CD8-positive, alpha-beta memory T cell (primary cell): ENCODE measurements at regions not wholly inside any gene's neighbourhood (a gene's known extent, or its start where the extent isn't known, plus 50 kb on each side); places are given as distances from the start of the nearest gene placed in this dataset.

ENCODE experiments used
- CTCF ChIA-PET: fragments of 350-600 bp; sonication (Branson Sonifier 250); formaldehyde crosslinking; loops from one replicate; lab custom pipeline; 2021; ENCODE audit warnings: antibody characterized with exemption; lab: Charles Lee
- POLR2A ChIA-PET: fragments of 350-600 bp; sonication (Branson Sonifier 250); formaldehyde crosslinking; loops from one replicate; lab custom pipeline; 2021; ENCODE audit warnings: antibody characterized with exemption; lab: Charles Lee
- DNase-seq, 5 donors: peaks; one replicate each; pipeline versions ENCODE4 v3.0.0 to v3.0.0-alpha.2; 2020 to 2022; ENCODE audit warnings: mixed read lengths in 1 of 5
- H3K27ac ChIP-seq: one replicate; pipeline ENCODE4 v1.7.0; 2013; ENCODE audit warnings: low read depth, mild to moderate bottlenecking, low read length, moderate library complexity
- H3K27me3 ChIP-seq: 2 replicates; pipeline ENCODE4 v1.7.0; 2013; ENCODE audit warnings: low read length, mild to moderate bottlenecking; ENCODE audit not compliant: insufficient read depth, poor library complexity, severe bottlenecking
- H3K36me3 ChIP-seq: 2 replicates; pipeline ENCODE4 v1.7.0; 2013; ENCODE audit warnings: mild to moderate bottlenecking, low read length, moderate library complexity; ENCODE audit not compliant: insufficient read depth
- H3K4me1 ChIP-seq: 2 replicates; pipeline ENCODE4 v1.7.0; 2013; ENCODE audit warnings: mild to moderate bottlenecking, low read length, moderate library complexity; ENCODE audit not compliant: insufficient read depth
- H3K4me3 ChIP-seq: 2 replicates; pipeline ENCODE4 v1.7.0; 2013; ENCODE audit warnings: mild to moderate bottlenecking, low read length
- H3K9me3 ChIP-seq: 2 replicates; pipeline ENCODE4 v1.7.0; 2013; ENCODE audit warnings: mild to moderate bottlenecking, low read length
- H3K27ac Mint-ChIP-seq, 8 donors: one replicate each; pipeline ENCODE4 v1.8.0; 2020 to 2021; ENCODE audit warnings: mixed read lengths in 8 of 8, mild to moderate bottlenecking in 6 of 8, inconsistent platforms in 3 of 8, moderate library complexity in 3 of 8
- H3K27me3 Mint-ChIP-seq, 2 donors: one replicate each; pipeline ENCODE4 v1.8.0; 2020 to 2021; ENCODE audit warnings: mixed read lengths in 2 of 2, mild to moderate bottlenecking in 1 of 2, moderate library complexity in 1 of 2
- H3K36me3 Mint-ChIP-seq, 3 donors: one replicate each; pipeline ENCODE4 v1.8.0; 2020 to 2021; ENCODE audit warnings: mixed read lengths in 3 of 3, inconsistent platforms in 1 of 3, mild to moderate bottlenecking in 1 of 3
- H3K4me1 Mint-ChIP-seq, 3 donors: one replicate each; pipeline ENCODE4 v1.8.0; 2020 to 2021; ENCODE audit warnings: mixed read lengths in 3 of 3, inconsistent platforms in 1 of 3, mild to moderate bottlenecking in 1 of 3
- H3K4me3 Mint-ChIP-seq, 7 donors: one replicate each; pipeline ENCODE4 v1.8.0; 2020 to 2021; ENCODE audit warnings: mixed read lengths in 7 of 7, mild to moderate bottlenecking in 6 of 7, moderate library complexity in 4 of 7, inconsistent platforms in 2 of 7
- H3K9me3 Mint-ChIP-seq, 5 donors: one replicate each; pipeline ENCODE4 v1.8.0; 2020 to 2022; ENCODE audit warnings: mixed read lengths in 5 of 5, mild to moderate bottlenecking in 3 of 5, moderate library complexity in 2 of 5, inconsistent platforms in 1 of 5

DNA sequence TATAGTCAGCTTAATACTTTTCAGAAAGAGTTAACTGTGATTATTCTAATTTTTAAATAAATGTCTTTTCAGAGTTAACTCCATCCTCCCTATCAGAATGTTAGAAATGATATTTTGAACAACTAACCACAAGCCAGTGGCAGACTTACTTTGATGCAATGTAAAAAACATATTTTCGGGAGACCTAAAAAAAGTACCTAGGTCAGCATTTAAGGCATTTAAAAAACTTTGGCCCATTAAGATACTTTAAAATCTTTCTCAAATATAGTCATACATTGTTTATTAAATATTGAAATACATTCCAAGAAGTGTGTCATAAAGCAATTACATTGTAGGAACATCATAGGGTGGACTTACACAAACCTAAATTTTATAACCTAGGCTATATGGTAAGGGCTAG lies 426.1 kb downstream of the PABPC4L start:
- DNase-seq = no peak
- Histone ChIP-seq H3K27ac (no peak overlapping the region), H3K9me3 (no peaks in the 10 kb centered on the region), H3K36me3 (no peaks in the 10 kb centered on the region), H3K4me1 (no peaks in the 10 kb centered on the region), H3K4me3 (no peak overlapping the region), H3K27me3 (no peaks in the 10 kb centered on the region)
- Mint-ChIP-seq H3K27ac (no peak overlapping the region), H3K27me3 (no peaks in the 10 kb centered on the region), H3K9me3 (peaks cover 5 to 30% (median 6%) of the 10 kb centered on the region in 5 donors), H3K4me3 (no peak overlapping the region), H3K4me1 (no peaks in the 10 kb centered on the region), H3K36me3 (no peaks in the 10 kb centered on the region)
- POLR2A ChIA-PET = no interaction called here
- CTCF ChIA-PET = no interaction called here

DNA sequence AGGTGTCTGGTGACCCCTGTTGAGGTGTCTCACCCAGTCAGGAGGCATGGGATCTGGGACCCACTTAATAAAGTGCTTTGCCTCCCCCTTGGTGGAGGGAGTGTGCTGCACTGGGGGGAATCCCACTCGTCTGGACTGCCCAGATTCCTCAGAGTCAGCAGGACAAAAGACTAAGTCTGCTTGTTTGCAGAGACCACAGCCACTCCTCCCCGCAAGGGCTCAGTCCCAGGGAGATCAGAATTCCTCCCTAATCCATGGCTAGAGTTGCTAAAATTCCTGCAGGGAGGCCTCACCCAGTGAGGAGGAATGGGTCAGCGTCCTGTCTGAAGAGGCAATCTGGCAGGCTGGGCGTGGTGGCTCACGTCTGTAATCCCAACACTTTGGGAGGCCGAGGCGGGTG lies 442.2 kb downstream of the PABPC4L start:
- Mint-ChIP-seq H3K9me3 (peaks cover 10 to 27% (median 16%) of the 10 kb centered on the region in 5 donors), H3K27me3 (no peaks in the 10 kb centered on the region), H3K36me3 (no peaks in the 10 kb centered on the region), H3K4me3 (no peak overlapping the region), H3K4me1 (no peaks in the 10 kb centered on the region), H3K27ac (no peak overlapping the region)
- H3K4me1 ChIP-seq = no peaks in the 10 kb centered on the region
- DNase-seq = no peak
- CTCF ChIA-PET = no interaction called here
- no peaks in the 10 kb centered on the region for H3K9me3 ChIP-seq
- no peak overlapping the region for H3K27ac ChIP-seq
- H3K4me3 ChIP-seq = no peak overlapping the region
- H3K36me3 ChIP-seq = no peaks in the 10 kb centered on the region
- H3K27me3 ChIP-seq = no peaks in the 10 kb centered on the region
- POLR2A ChIA-PET = no interaction called here

DNA sequence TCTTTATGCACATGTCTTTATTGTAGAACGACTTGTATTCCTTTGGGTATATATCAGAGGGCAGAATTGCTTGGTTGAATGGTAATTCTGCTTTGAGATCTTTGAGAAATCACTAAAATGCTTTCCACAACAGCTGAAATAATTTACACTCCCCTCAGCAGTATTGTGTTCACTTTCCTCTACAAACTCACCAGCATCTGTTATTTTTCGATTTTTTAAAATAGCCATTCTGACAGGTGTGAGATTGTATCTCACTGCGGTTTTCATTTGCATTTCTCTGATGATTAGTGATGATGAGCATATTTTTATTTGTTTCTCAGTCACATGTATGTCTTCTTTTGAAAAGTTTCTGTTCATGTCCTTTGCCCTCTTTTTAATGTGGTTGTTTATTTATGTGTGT lies 459.8 kb downstream of the PABPC4L start:
- no peaks in the 10 kb centered on the region for H3K36me3 ChIP-seq
- no peaks in the 10 kb centered on the region for H3K27me3 ChIP-seq
- H3K4me3 Mint-ChIP-seq = no peak overlapping the region
- H3K4me1 Mint-ChIP-seq = no peaks in the 10 kb centered on the region
- no peaks in the 10 kb centered on the region for H3K4me1 ChIP-seq
- H3K9me3 Mint-ChIP-seq = peaks cover 7 to 24% (median 11%) of the 10 kb centered on the region in 5 donors
- ChIA-PET CTCF (no interaction called here), POLR2A (no interaction called here)
- H3K4me3 ChIP-seq = no peak overlapping the region
- no peaks in the 10 kb centered on the region for H3K27me3 Mint-ChIP-seq
- no peak overlapping the region for H3K27ac ChIP-seq
- no peak overlapping the region for H3K27ac Mint-ChIP-seq
- H3K9me3 ChIP-seq = no peaks in the 10 kb centered on the region
- DNase-seq = no peak
- no peaks in the 10 kb centered on the region for H3K36me3 Mint-ChIP-seq

DNA sequence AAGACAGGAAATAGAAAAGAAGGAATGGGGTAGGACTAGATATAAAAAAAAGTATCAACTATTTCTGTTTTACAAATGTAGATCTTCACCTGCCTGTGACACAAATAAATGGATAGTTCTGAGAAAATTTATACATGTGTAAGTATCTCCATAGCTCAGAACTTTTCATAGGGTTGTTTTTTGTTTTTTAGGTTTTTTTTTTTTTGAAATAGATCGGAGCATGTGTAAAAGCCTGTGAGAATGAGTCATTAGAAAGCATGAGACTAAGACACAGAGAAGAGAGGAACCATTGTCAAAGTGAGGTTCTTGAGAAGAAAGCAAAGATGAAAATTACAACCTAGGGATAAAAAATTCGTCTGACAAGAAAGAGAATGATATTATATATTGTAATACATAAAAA lies 481.6 kb downstream of the PABPC4L start:
- ChIA-PET POLR2A (no interaction called here), CTCF (no interaction called here)
- Mint-ChIP-seq H3K9me3 (peaks cover 4 to 30% (median 10%) of the 10 kb centered on the region in 5 donors), H3K4me3 (no peak overlapping the region), H3K27ac (no peak overlapping the region), H3K27me3 (no peaks in the 10 kb centered on the region), H3K36me3 (no peaks in the 10 kb centered on the region), H3K4me1 (no peaks in the 10 kb centered on the region)
- Histone ChIP-seq H3K27ac (no peak overlapping the region), H3K4me3 (no peak overlapping the region), H3K4me1 (no peaks in the 10 kb centered on the region), H3K27me3 (no peaks in the 10 kb centered on the region), H3K9me3 (no peaks in the 10 kb centered on the region), H3K36me3 (no peaks in the 10 kb centered on the region)
- no peak for DNase-seq

DNA sequence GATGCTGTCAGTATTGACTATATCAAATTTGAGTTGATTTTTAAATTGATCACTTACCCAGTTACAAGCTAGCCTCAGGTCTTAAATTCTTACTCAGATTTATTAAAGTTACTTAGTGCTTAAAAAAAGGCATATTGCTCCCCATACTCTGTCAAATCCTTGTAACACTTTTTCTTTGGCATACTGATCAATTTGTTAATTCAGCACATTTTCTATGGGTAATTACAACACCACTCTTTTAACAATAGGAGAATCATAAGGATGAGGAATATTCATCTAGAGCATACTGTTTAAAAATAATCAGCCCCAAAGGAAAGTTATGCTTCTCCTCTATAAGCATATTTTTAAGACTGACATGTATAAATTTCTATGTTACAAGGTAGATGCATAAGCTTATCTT lies 482.5 kb downstream of the PABPC4L start:
- Mint-ChIP-seq H3K4me1 (no peaks in the 10 kb centered on the region), H3K4me3 (no peak overlapping the region), H3K27ac (no peak overlapping the region), H3K36me3 (no peaks in the 10 kb centered on the region), H3K9me3 (peaks cover 4 to 30% (median 10%) of the 10 kb centered on the region in 5 donors), H3K27me3 (no peaks in the 10 kb centered on the region)
- Histone ChIP-seq H3K4me3 (no peak overlapping the region), H3K4me1 (no peaks in the 10 kb centered on the region), H3K27ac (no peak overlapping the region), H3K36me3 (no peaks in the 10 kb centered on the region), H3K9me3 (no peaks in the 10 kb centered on the region), H3K27me3 (no peaks in the 10 kb centered on the region)
- no peak for DNase-seq
- ChIA-PET CTCF (no interaction called here), POLR2A (no interaction called here)

DNA sequence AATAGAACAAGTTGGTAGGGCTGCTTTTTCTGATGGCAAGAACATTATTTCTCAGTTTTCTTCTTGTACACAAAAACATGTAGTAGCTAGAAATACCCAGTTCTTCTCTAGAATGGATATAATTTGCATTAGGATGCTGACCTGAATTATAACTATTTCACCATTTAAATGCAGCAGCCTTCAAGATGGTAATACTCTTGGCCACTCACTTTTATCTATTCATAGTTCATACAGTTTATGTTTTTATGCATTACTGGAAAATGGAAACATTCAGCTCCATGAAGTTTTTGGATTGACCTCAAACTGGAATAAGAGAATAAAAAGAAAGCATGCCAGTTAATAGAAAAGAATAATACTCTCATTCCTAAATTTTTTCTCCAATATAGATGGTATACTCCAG lies 487.4 kb downstream of the PABPC4L start:
- Histone ChIP-seq H3K9me3 (no peaks in the 10 kb centered on the region), H3K27me3 (no peaks in the 10 kb centered on the region), H3K27ac (no peak overlapping the region), H3K4me1 (no peaks in the 10 kb centered on the region), H3K36me3 (no peaks in the 10 kb centered on the region), H3K4me3 (no peak overlapping the region)
- H3K9me3 Mint-ChIP-seq = peaks cover 4 to 30% (median 9%) of the 10 kb centered on the region in 5 donors
- no peaks in the 10 kb centered on the region for H3K36me3 Mint-ChIP-seq
- no peak overlapping the region for H3K27ac Mint-ChIP-seq
- CTCF ChIA-PET = no interaction called here
- no peak overlapping the region for H3K4me3 Mint-ChIP-seq
- no peaks in the 10 kb centered on the region for H3K27me3 Mint-ChIP-seq
- no peaks in the 10 kb centered on the region for H3K4me1 Mint-ChIP-seq
- DNase-seq = no peak
- POLR2A ChIA-PET = no interaction called here

DNA sequence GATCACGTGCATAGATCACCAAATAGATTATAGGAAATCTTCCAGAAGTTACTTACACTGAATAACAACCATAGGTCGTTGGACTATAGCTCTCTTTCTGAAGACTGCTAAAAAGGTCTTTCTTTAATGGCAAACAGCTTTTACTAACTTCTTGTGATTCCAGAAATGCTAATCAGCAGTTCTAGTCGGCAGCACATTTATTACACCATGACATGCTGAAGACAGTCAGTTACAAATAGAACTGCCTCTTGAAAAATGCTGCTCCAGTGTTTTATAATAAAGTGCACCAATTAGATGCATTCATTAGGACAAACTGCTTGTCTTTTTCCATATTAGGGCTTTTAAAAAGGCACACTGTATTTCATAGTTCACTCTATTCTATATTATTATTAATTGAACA lies 488.2 kb downstream of the PABPC4L start:
- Histone ChIP-seq H3K36me3 (no peaks in the 10 kb centered on the region), H3K4me1 (no peaks in the 10 kb centered on the region), H3K9me3 (no peaks in the 10 kb centered on the region), H3K27me3 (no peaks in the 10 kb centered on the region), H3K4me3 (no peak overlapping the region), H3K27ac (no peak overlapping the region)
- ChIA-PET POLR2A (no interaction called here), CTCF (no interaction called here)
- Mint-ChIP-seq H3K27ac (no peak overlapping the region), H3K4me1 (no peaks in the 10 kb centered on the region), H3K27me3 (no peaks in the 10 kb centered on the region), H3K9me3 (peaks cover 4 to 24% (median 10%) of the 10 kb centered on the region in 5 donors), H3K4me3 (no peak overlapping the region), H3K36me3 (no peaks in the 10 kb centered on the region)
- no peak for DNase-seq

DNA sequence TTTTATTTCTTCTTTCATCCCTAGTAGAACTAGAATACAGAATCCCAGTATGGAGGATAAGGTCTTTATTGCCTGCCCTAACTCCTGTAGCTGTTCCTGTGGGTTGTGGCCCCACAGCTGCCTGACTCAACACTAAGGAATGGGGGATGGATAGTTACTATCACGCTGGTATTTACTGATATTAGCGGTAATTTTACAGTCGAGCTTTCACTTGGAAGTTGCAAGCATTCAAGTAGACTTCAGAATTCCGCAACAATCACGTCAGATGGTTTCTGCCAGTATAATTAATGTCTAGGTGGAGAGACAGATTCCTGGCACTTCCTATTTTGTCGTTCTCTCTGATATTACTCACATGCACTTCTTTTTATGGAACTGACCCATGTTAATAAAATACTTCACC lies 489.8 kb downstream of the PABPC4L start:
- no peaks in the 10 kb centered on the region for H3K4me1 ChIP-seq
- Mint-ChIP-seq H3K27ac (no peak overlapping the region), H3K4me1 (no peaks in the 10 kb centered on the region), H3K4me3 (no peak overlapping the region), H3K36me3 (no peaks in the 10 kb centered on the region), H3K9me3 (peaks cover 0 to 19% (median 6%) of the 10 kb centered on the region in 5 donors), H3K27me3 (no peaks in the 10 kb centered on the region)
- POLR2A ChIA-PET = no interaction called here
- no peaks in the 10 kb centered on the region for H3K9me3 ChIP-seq
- CTCF ChIA-PET = no interaction called here
- DNase-seq = no peak
- H3K36me3 ChIP-seq = no peaks in the 10 kb centered on the region
- no peaks in the 10 kb centered on the region for H3K27me3 ChIP-seq
- H3K27ac ChIP-seq = no peak overlapping the region
- H3K4me3 ChIP-seq = no peak overlapping the region

DNA sequence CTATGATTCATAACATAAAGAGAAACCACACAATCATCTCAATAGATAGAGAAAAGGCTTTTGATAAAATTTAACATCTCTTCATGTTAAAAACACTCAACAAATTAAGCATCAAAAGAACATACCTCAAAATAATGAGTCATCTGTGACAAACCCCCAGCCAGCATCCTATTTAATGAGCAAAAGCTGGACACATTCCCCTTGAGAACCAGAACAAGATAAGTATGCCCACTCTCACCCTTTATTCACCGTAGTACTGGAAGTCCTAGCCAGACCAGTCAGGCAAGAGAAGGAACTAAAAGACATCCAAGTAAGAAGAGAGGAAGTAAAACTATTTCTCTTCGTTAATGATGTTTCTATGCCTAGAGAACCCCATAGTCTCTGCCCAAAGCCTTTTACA lies 507.2 kb downstream of the PABPC4L start:
- H3K4me1 Mint-ChIP-seq = no peaks in the 10 kb centered on the region
- H3K27me3 Mint-ChIP-seq = no peaks in the 10 kb centered on the region
- peaks cover 14 to 30% (median 17%) of the 10 kb centered on the region in 5 donors for H3K9me3 Mint-ChIP-seq
- DNase-seq = no peak
- ChIA-PET POLR2A (no interaction called here), CTCF (no interaction called here)
- no peaks in the 10 kb centered on the region for H3K36me3 ChIP-seq
- no peak overlapping the region for H3K4me3 Mint-ChIP-seq
- H3K27ac ChIP-seq = no peak overlapping the region
- H3K4me3 ChIP-seq = no peak overlapping the region
- no peaks in the 10 kb centered on the region for H3K9me3 ChIP-seq
- H3K27ac Mint-ChIP-seq = no peak overlapping the region
- H3K4me1 ChIP-seq = no peaks in the 10 kb centered on the region
- no peaks in the 10 kb centered on the region for H3K27me3 ChIP-seq
- H3K36me3 Mint-ChIP-seq = no peaks in the 10 kb centered on the region
